ENCODE measurements at regions not wholly inside any gene's neighbourhood (a gene's known extent, or its start where the extent isn't known, plus 50 kb on each side); places are given as distances from the start of the nearest gene placed in this dataset.

DNA sequence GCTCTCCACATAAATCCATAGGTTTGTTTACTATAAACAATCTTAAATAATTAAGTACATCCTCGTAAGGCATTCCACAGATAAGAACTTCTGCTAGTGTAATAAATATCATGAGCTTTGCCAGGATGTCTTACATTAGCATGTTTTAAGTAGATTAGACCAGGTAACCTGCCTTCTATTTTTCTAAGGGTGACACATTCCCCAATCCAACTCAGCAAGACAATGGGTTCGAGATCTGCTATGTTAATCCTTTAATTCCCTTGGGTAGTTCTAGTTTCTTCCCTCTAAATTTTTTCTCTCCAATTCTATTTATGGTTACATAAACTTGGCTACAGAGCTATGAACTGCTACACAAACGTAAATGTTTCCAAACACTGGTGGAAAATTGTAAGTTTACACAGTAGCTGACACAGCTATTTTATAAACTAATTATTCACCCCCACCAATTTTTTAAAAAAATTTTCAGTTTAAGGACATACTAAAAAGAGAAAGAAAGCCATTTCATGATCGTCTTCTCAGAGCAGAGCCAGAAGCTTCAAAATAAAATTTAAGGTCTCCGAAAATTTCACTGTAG lies 386.5 kb upstream of the SLC39A10 start:
- H3K4me1 ChIP-seq (ENCODE audit: control insufficient read depth in 1 of 2, insufficient read depth in 2 of 2, low read length in 2 of 2): no peaks in the 10 kb centered on the region
- no peak overlapping the region for H3K4me2 ChIP-seq (replicated peaks; ENCODE audit: extremely low read depth, low read length, poor library complexity, severe bottlenecking)
- peaks cover 8 to 11% of the 10 kb centered on the region in 2 donors for H3K9me3 ChIP-seq (replicated peaks in 1 of 2; ENCODE audit: control insufficient read depth in 1 of 2, insufficient read depth in 1 of 2, low read length in 2 of 2)
- no peaks in the 10 kb centered on the region for H4K20me1 ChIP-seq (ENCODE audit: insufficient read depth, low read length)
- 100% methylated on average over 1 of the region's 5 CpGs for WGBS (ENCODE audit: insufficient coverage)
- H2AFZ ChIP-seq (ENCODE audit: insufficient read depth, low read depth, low read length, poor library complexity, severe bottlenecking): no peak overlapping the region
- H3K9ac ChIP-seq (ENCODE audit: insufficient read depth, low read length, poor library complexity, severe bottlenecking): no peak overlapping the region
- H3K27me3 ChIP-seq (ENCODE audit: control insufficient read depth in 2 of 2, insufficient read depth in 2 of 2, low read length in 2 of 2): no peaks in the 10 kb centered on the region
- H3K36me3 ChIP-seq (replicated peaks in 1 of 2; ENCODE audit: control insufficient read depth in 1 of 2, insufficient read depth in 2 of 2, low read length in 2 of 2): no peaks in the 10 kb centered on the region
- intact Hi-C loops (cut with micrococcal nuclease): no loop called here
- no peaks in the 10 kb centered on the region for H3K79me2 ChIP-seq (ENCODE audit: insufficient read depth, low read length)
- H3K4me3 ChIP-seq (replicated peaks in 1 of 3; ENCODE audit: low read depth in 2 of 3, low read length in 3 of 3): no peak overlapping the region
- H3K27me3 Mint-ChIP-seq (ENCODE audit: low read depth in 3 of 3): peaks cover 0 to 1% (median 0%) of the 10 kb centered on the region in 3 donors
- no peaks in the 10 kb centered on the region for H3K36me3 Mint-ChIP-seq
- H3K27ac Mint-ChIP-seq: no peak overlapping the region
- H3K4me3 Mint-ChIP-seq: no peak overlapping the region
- H3K27ac ChIP-seq (ENCODE audit: low read depth in 1 of 2, low read length in 2 of 2): no peak overlapping the region
- DNase-seq: no peak
- H3K9me3 Mint-ChIP-seq: peaks cover 3 to 17% (median 6%) of the 10 kb centered on the region in 7 donors
- TF ChIP-seq, protein P1, sequence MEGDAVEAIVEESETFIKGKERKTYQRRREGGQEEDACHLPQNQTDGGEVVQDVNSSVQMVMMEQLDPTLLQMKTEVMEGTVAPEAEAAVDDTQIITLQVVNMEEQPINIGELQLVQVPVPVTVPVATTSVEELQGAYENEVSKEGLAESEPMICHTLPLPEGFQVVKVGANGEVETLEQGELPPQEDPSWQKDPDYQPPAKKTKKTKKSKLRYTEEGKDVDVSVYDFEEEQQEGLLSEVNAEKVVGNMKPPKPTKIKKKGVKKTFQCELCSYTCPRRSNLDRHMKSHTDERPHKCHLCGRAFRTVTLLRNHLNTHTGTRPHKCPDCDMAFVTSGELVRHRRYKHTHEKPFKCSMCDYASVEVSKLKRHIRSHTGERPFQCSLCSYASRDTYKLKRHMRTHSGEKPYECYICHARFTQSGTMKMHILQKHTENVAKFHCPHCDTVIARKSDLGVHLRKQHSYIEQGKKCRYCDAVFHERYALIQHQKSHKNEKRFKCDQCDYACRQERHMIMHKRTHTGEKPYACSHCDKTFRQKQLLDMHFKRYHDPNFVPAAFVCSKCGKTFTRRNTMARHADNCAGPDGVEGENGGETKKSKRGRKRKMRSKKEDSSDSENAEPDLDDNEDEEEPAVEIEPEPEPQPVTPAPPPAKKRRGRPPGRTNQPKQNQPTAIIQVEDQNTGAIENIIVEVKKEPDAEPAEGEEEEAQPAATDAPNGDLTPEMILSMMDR (IDR thresholded peaks at IDR 0.05): no peak
- no peaks in the 10 kb centered on the region for H3K4me1 Mint-ChIP-seq

DNA sequence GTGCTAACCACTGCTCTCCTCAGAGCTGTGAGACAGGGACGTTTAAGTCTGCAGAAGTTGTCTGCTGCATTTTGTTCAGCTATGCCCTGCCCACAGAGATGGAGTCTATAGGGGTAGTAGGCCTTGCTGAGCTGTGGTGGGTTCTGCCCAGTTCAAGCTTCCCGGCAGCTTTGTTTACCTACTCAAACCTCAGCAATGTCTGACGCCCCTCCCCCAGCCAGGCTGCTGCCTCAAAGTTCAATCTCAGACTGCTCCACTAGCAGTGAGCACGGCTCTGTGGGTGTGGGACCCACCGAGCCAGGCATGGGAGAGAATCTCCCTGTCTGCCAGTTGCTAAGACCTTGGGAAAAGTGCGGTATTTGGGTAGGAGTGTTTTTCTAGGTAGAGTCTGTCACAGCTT lies 387.8 kb upstream of the SLC39A10 start:
- TF ChIP-seq, protein P1 (IDR thresholded peaks at IDR 0.05): no peak
- H3K4me2 ChIP-seq (replicated peaks; ENCODE audit: extremely low read depth, low read length, poor library complexity, severe bottlenecking): no peak overlapping the region
- Mint-ChIP-seq H3K36me3 (no peaks in the 10 kb centered on the region), H3K27me3 (ENCODE audit: low read depth in 3 of 3) (peaks cover 0 to 1% (median 0%) of the 10 kb centered on the region in 3 donors), H3K27ac (no peak overlapping the region), H3K4me1 (no peaks in the 10 kb centered on the region), H3K4me3 (no peak overlapping the region), H3K9me3 (peaks cover 6 to 17% (median 8%) of the 10 kb centered on the region in 7 donors)
- peaks cover 8 to 11% of the 10 kb centered on the region in 2 donors for H3K9me3 ChIP-seq (replicated peaks in 1 of 2; ENCODE audit: control insufficient read depth in 1 of 2, insufficient read depth in 1 of 2, low read length in 2 of 2)
- no peaks in the 10 kb centered on the region for H4K20me1 ChIP-seq (ENCODE audit: insufficient read depth, low read length)
- H3K79me2 ChIP-seq (ENCODE audit: insufficient read depth, low read length): no peaks in the 10 kb centered on the region
- no peak overlapping the region for H3K27ac ChIP-seq (ENCODE audit: low read depth in 1 of 2, low read length in 2 of 2)
- H3K9ac ChIP-seq (ENCODE audit: insufficient read depth, low read length, poor library complexity, severe bottlenecking): no peak overlapping the region
- H3K4me3 ChIP-seq (replicated peaks in 1 of 3; ENCODE audit: low read depth in 2 of 3, low read length in 3 of 3): no peak overlapping the region
- no peak for DNase-seq
- 100% methylated on average over 3 of the region's 6 CpGs for WGBS (ENCODE audit: insufficient coverage)
- H3K36me3 ChIP-seq (replicated peaks in 1 of 2; ENCODE audit: control insufficient read depth in 1 of 2, insufficient read depth in 2 of 2, low read length in 2 of 2): no peaks in the 10 kb centered on the region
- no peaks in the 10 kb centered on the region for H3K27me3 ChIP-seq (ENCODE audit: control insufficient read depth in 2 of 2, insufficient read depth in 2 of 2, low read length in 2 of 2)
- intact Hi-C loops (cut with micrococcal nuclease): no loop called here
- no peak overlapping the region for H2AFZ ChIP-seq (ENCODE audit: insufficient read depth, low read depth, low read length, poor library complexity, severe bottlenecking)
- H3K4me1 ChIP-seq (ENCODE audit: control insufficient read depth in 1 of 2, insufficient read depth in 2 of 2, low read length in 2 of 2): no peaks in the 10 kb centered on the region

Measured in CD14-positive monocyte (primary cell).